ENCODE measurements at regions not wholly inside any gene's neighbourhood (a gene's known extent, or its start where the extent isn't known, plus 50 kb on each side); places are given as distances from the start of the nearest gene placed in this dataset.
A peak's percentile ranks its signal among the peaks of the same experiment; 100 is the strongest.

GRCh38 chr16:35377142-35377541 lies 1917.7 kb downstream of the TP53TG3F start:
- DNase-seq: no peak

GRCh38 chr16:35386619-35387018 lies 1927.2 kb downstream of the TP53TG3F start:
- DNase-seq: no peak

GRCh38 chr16:35391328-35391727 lies 1931.9 kb downstream of the TP53TG3F start:
- peak in 25 of 56 donors; percentile 0 to 59 (median 13) for DNase-seq

- DNase-seq: no peak
Measured at GRCh38 chr16:35398180-35398579, 1938.8 kb downstream of the TP53TG3F start.

- no peak for DNase-seq
Measured at GRCh38 chr16:35399133-35399532, 1939.7 kb downstream of the TP53TG3F start.

GRCh38 chr16:35404273-35404672 lies 1944.9 kb downstream of the TP53TG3F start:
- no peak for DNase-seq

GRCh38 chr16:35405526-35405925 lies 1946.1 kb downstream of the TP53TG3F start:
- no peak for DNase-seq

- no peak for DNase-seq
Measured at GRCh38 chr16:35409503-35409902, 1950.1 kb downstream of the TP53TG3F start.

GRCh38 chr16:35410438-35410837 lies 1951.0 kb downstream of the TP53TG3F start:
- DNase-seq: no peak

- DNase-seq: no peak
Measured at GRCh38 chr16:35411156-35411555, 1951.7 kb downstream of the TP53TG3F start.

GRCh38 chr16:35414139-35414538 lies 1954.7 kb downstream of the TP53TG3F start:
- DNase-seq: no peak

GRCh38 chr16:35414563-35414962 lies 1955.2 kb downstream of the TP53TG3F start:
- no peak for DNase-seq

- no peak for DNase-seq
Measured at GRCh38 chr16:35425270-35425669, 1965.9 kb downstream of the TP53TG3F start.

GRCh38 chr16:35431829-35432663 lies 1972.6 kb downstream of the TP53TG3F start:
- peak in 5 of 56 donors; percentile 2 to 21 (median 9) for DNase-seq

- no peak for DNase-seq
Measured at GRCh38 chr16:35440875-35441274, 1981.5 kb downstream of the TP53TG3F start.

GRCh38 chr16:35447010-35447558 lies 1987.7 kb downstream of the TP53TG3F start:
- no peak for DNase-seq

- DNase-seq: no peak
Measured at GRCh38 chr16:35449663-35450062, 1990.3 kb downstream of the TP53TG3F start.

- no peak for DNase-seq
Measured at GRCh38 chr16:35450648-35451047, 1991.2 kb downstream of the TP53TG3F start.

GRCh38 chr16:35452471-35452870 lies 1993.1 kb downstream of the TP53TG3F start:
- no peak for DNase-seq

GRCh38 chr16:35463358-35463757 lies 2003.9 kb downstream of the TP53TG3F start:
- DNase-seq: no peak

- no peak for DNase-seq
Measured at GRCh38 chr16:35480361-35480760, 2020.9 kb downstream of the TP53TG3F start.

- DNase-seq: no peak
Measured at GRCh38 chr16:35480988-35481387, 2021.6 kb downstream of the TP53TG3F start.

- no peak for DNase-seq
Measured at GRCh38 chr16:35485915-35486314, 2026.5 kb downstream of the TP53TG3F start.
